Peyer's patch (tissue), 4 donors: ENCODE measurements at regions not wholly inside any gene's neighbourhood (a gene's known extent, or its start where the extent isn't known, plus 50 kb on each side); places are given as distances from the start of the nearest gene placed in this dataset.

Experiments used
- CTCF ChIP-seq, 6 experiments: fragments of 450-650 bp in 4 of 6; fragments of 200-600 bp in 2 of 6; sonication (generic) in 1 of 6; IDR thresholded peaks; one replicate each; pipeline ENCODE4 v1.5.1; 2017 to 2019; ENCODE audit warnings: antibody characterized with exemption in 6 of 6, mild to moderate bottlenecking in 3 of 6, moderate library complexity in 1 of 6
- POLR2A ChIP-seq, 2 donors: fragments of 450-650 bp; IDR thresholded peaks; one replicate each; pipeline ENCODE4 v1.5.1; 2017; ENCODE audit warnings: antibody characterized with exemption in 2 of 2, mild to moderate bottlenecking in 2 of 2, moderate library complexity in 2 of 2

GRCh38 chr6:80946402-80946801 is 806.1 kb downstream of the TENT5A start:
- TF ChIP-seq CTCF (IDR thresholded peaks at IDR 0.05): no peak
- no peak for TF ChIP-seq POLR2A (IDR thresholded peaks at IDR 0.05)
